ENCODE measurements at regions not wholly inside any gene's neighbourhood (a gene's known extent, or its start where the extent isn't known, plus 50 kb on each side); places are given as distances from the start of the nearest gene placed in this dataset.

DNA sequence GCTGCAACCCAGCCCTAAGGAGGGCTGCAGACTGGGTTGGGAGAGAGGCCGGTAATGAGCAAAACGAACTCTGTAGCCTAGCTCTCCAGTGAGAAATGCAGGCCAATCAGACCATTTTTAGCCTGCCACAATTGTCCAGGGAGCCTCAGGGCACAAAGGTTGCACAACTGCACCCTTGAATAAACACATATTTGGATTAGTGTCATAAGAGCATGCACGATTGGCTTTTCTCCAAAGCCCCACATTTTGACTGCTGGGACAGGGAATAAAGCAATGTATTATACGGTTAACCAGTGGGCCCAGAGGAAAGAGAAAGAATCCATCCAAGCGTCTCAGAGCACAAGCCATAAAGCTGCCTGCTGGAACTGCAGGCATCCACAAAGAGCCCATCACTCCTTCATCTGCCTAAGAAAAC is 729.4 kb upstream of the SGCG start:
- TF ChIP-seq CTCF (IDR thresholded peaks at IDR 0.05; ENCODE audit: low read depth, low read length): no peak
- H3K4me3 ChIP-seq (replicated peaks in 1 of 2; ENCODE audit: low read depth in 2 of 2, low read length in 2 of 2): no peak overlapping the region
- DNase-seq (ENCODE audit: low read depth in 2 of 2): peak in 1 of 2 donors; percentile 26

GRCh38 chr13:22454586-22454985 is 726.2 kb upstream of the SGCG start:
- no peak overlapping the region for H3K4me3 ChIP-seq (replicated peaks in 1 of 2; ENCODE audit: low read depth in 2 of 2, low read length in 2 of 2)
- no peak for TF ChIP-seq CTCF (IDR thresholded peaks at IDR 0.05; ENCODE audit: low read depth, low read length)
- DNase-seq (ENCODE audit: low read depth in 2 of 2): no peak

DNA sequence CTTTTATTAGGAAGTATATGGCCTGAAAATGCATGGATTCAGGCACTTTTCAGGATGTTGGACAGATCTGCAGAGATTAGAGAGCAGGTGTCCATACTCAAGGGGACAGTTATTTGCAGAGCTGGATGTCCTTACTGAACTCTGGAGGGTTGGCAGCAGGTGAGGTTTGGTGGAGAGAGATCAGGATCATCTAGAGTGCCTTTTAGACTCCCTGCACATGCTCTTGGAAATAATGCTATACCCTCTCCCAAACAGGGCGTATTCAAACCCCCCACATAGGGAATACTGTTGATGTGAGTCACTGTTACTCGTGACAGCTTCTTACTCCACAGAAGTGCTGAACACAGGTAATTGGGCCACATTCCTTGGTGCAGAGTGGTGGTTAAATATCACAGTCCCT is 725.7 kb upstream of the SGCG start:
- no peak overlapping the region for H3K4me3 ChIP-seq (replicated peaks in 1 of 2; ENCODE audit: low read depth in 2 of 2, low read length in 2 of 2)
- DNase-seq (ENCODE audit: low read depth in 2 of 2): no peak
- TF ChIP-seq CTCF (IDR thresholded peaks at IDR 0.05; ENCODE audit: low read depth, low read length): no peak

DNA sequence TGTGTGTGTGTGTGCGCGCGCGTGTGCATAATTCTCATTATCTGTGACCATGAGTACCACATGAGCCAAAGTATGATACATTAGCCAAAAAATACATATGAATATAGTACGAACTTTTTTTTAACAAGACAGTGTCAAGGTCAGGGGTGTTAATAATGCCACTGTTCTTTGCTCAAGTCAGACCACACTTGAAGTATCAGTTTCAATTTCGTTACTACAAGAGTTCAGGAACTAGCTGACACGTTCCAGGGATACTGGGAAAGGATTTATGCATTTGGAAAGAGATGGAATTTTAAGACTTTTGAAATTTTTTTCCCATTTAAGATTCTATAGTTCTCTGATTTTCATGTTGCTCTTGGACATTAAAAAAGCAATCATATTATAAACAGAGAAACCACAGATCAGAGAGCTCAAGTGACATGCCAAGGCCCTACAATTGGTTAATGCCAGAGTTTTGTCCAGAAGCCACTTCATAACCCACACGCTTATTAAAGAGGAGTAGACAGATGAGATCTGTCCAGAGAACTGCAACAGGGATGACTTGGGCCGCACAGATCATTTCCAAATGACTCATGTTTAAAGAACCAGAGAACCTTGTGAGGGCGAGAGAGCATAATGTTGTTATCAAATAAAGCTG is 718.8 kb upstream of the SGCG start:
- H3K4me3 ChIP-seq (replicated peaks in 1 of 2; ENCODE audit: low read depth in 2 of 2, low read length in 2 of 2): no peak overlapping the region
- DNase-seq (ENCODE audit: low read depth in 2 of 2): peak in 1 of 2 donors; percentile 12
- TF ChIP-seq CTCF (IDR thresholded peaks at IDR 0.05; ENCODE audit: low read depth, low read length): no peak

- no peak overlapping the region for H3K4me3 ChIP-seq (replicated peaks in 1 of 2; ENCODE audit: low read depth in 2 of 2, low read length in 2 of 2)
- no peak for TF ChIP-seq CTCF (IDR thresholded peaks at IDR 0.05; ENCODE audit: low read depth, low read length)
- no peak for DNase-seq (ENCODE audit: low read depth in 2 of 2)
These were observed 717.7 kb upstream of the SGCG start for GRCh38 chr13:22463089-22463488.

- no peak for DNase-seq (ENCODE audit: low read depth in 2 of 2)
- no peak for TF ChIP-seq CTCF (IDR thresholded peaks at IDR 0.05; ENCODE audit: low read depth, low read length)
- H3K4me3 ChIP-seq (replicated peaks in 1 of 2; ENCODE audit: low read depth in 2 of 2, low read length in 2 of 2): no peak overlapping the region
These were observed 712.7 kb upstream of the SGCG start for GRCh38 chr13:22468045-22468444.

- H3K4me3 ChIP-seq (replicated peaks in 1 of 2; ENCODE audit: low read depth in 2 of 2, low read length in 2 of 2): no peak overlapping the region
- no peak for DNase-seq (ENCODE audit: low read depth in 2 of 2)
- no peak for TF ChIP-seq CTCF (IDR thresholded peaks at IDR 0.05; ENCODE audit: low read depth, low read length)
These were observed 712.0 kb upstream of the SGCG start for GRCh38 chr13:22468824-22469223.
